ENCODE measurements at regions not wholly inside any gene's neighbourhood (a gene's known extent, or its start where the extent isn't known, plus 50 kb on each side); places are given as distances from the start of the nearest gene placed in this dataset.

DNA sequence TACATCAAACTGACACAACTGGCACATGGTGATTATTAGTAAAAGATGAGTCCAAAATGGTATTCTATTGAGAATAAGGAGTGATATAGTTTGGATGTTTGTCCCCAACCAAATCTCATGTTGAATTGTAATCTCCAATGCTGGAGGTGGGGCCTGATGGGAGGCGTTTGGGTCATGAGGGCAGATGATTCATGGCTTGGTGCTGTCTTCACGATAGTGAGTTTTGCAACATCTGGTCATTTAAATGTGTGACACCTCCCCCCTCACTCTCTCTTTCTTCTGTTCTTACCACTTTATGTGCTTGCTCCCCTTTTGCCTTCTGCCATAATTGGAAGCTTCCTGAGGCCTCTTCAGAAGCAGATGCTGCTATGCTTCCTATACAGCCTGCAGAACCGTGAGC, 90.6 kb downstream of the RSL24D1 start:
- H3K4me2 ChIP-seq (ENCODE audit: extremely low read depth, insufficient read depth, low read length) = no peak overlapping the region
- no peak for DNase-seq (ENCODE audit: low read depth in 2 of 2)
- H3K9me3 ChIP-seq (ENCODE audit: control insufficient read depth, insufficient read depth, low read depth, low read length) = no peaks in the 10 kb centered on the region
- H3K27me3 ChIP-seq (ENCODE audit: control insufficient read depth, insufficient read depth, low read length) = no peaks in the 10 kb centered on the region
- no peak overlapping the region for H3K27ac ChIP-seq (ENCODE audit: insufficient read depth, low read length)
- H2AFZ ChIP-seq (ENCODE audit: low read length) = no peak overlapping the region
- no peaks in the 10 kb centered on the region for H3K36me3 ChIP-seq (ENCODE audit: control insufficient read depth, insufficient read depth, low read length)
- no peak overlapping the region for H3K9ac ChIP-seq (ENCODE audit: insufficient read depth, low read length)
- no peak overlapping the region for H3K4me3 ChIP-seq (replicated peaks in 1 of 4; ENCODE audit: control extremely low read depth in 1 of 4, insufficient read depth in 1 of 4, low read depth in 3 of 4, low read length in 4 of 4)
- TF ChIP-seq, protein P1, sequence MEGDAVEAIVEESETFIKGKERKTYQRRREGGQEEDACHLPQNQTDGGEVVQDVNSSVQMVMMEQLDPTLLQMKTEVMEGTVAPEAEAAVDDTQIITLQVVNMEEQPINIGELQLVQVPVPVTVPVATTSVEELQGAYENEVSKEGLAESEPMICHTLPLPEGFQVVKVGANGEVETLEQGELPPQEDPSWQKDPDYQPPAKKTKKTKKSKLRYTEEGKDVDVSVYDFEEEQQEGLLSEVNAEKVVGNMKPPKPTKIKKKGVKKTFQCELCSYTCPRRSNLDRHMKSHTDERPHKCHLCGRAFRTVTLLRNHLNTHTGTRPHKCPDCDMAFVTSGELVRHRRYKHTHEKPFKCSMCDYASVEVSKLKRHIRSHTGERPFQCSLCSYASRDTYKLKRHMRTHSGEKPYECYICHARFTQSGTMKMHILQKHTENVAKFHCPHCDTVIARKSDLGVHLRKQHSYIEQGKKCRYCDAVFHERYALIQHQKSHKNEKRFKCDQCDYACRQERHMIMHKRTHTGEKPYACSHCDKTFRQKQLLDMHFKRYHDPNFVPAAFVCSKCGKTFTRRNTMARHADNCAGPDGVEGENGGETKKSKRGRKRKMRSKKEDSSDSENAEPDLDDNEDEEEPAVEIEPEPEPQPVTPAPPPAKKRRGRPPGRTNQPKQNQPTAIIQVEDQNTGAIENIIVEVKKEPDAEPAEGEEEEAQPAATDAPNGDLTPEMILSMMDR (conservative IDR thresholded peaks at IDR 0.05 in 1 of 2, IDR thresholded peaks at IDR 0.05 in 1 of 2; ENCODE audit: low read depth in 1 of 2, low read length in 2 of 2) = no peak
- no peak for TF ChIP-seq EZH2 (IDR thresholded peaks at IDR 0.05; ENCODE audit: low read length, missing control alignments)
- H4K20me1 ChIP-seq (ENCODE audit: control insufficient read depth, extremely low read depth, insufficient read depth, low read length) = no peaks in the 10 kb centered on the region
- no peaks in the 10 kb centered on the region for H3K79me2 ChIP-seq (ENCODE audit: control insufficient read depth, insufficient read depth, low read length)
- no peaks in the 10 kb centered on the region for H3K4me1 ChIP-seq (ENCODE audit: control insufficient read depth, extremely low read depth, insufficient read depth, low read length)

DNA sequence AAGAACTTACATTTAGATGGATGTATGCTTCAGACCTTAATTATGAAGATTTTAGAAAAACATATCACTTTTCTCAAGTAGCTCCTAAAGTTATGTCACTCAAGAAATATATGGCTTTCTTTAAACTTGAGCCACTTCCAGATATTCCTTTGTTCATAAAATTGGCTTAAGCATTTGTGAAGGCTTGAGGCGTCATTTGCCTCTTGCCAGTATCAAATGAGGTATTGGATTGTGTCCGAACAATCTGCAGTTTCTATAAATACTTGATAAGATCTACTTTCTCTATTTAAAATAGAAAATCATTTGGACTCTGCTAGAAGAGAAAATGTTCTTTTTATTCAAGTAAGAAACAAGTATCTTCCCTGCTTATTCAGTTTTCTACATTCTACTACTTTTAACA, 102.6 kb downstream of the RSL24D1 start:
- H3K9me3 ChIP-seq (ENCODE audit: control insufficient read depth, insufficient read depth, low read depth, low read length) = no peaks in the 10 kb centered on the region
- H4K20me1 ChIP-seq (ENCODE audit: control insufficient read depth, extremely low read depth, insufficient read depth, low read length) = no peaks in the 10 kb centered on the region
- H3K27me3 ChIP-seq (ENCODE audit: control insufficient read depth, insufficient read depth, low read length) = no peaks in the 10 kb centered on the region
- no peaks in the 10 kb centered on the region for H3K36me3 ChIP-seq (ENCODE audit: control insufficient read depth, insufficient read depth, low read length)
- DNase-seq (ENCODE audit: low read depth in 2 of 2) = no peak
- H3K4me1 ChIP-seq (ENCODE audit: control insufficient read depth, extremely low read depth, insufficient read depth, low read length) = no peaks in the 10 kb centered on the region
- no peak overlapping the region for H3K9ac ChIP-seq (ENCODE audit: insufficient read depth, low read length)
- TF ChIP-seq, protein P1 (conservative IDR thresholded peaks at IDR 0.05 in 1 of 2, IDR thresholded peaks at IDR 0.05 in 1 of 2; ENCODE audit: low read depth in 1 of 2, low read length in 2 of 2) = no peak
- TF ChIP-seq EZH2 (IDR thresholded peaks at IDR 0.05; ENCODE audit: low read length, missing control alignments) = no peak
- no peak overlapping the region for H3K27ac ChIP-seq (ENCODE audit: insufficient read depth, low read length)
- no peaks in the 10 kb centered on the region for H3K79me2 ChIP-seq (ENCODE audit: control insufficient read depth, insufficient read depth, low read length)
- no peak overlapping the region for H2AFZ ChIP-seq (ENCODE audit: low read length)
- H3K4me3 ChIP-seq (replicated peaks in 1 of 4; ENCODE audit: control extremely low read depth in 1 of 4, insufficient read depth in 1 of 4, low read depth in 3 of 4, low read length in 4 of 4) = no peak overlapping the region
- no peak overlapping the region for H3K4me2 ChIP-seq (ENCODE audit: extremely low read depth, insufficient read depth, low read length)

DNA sequence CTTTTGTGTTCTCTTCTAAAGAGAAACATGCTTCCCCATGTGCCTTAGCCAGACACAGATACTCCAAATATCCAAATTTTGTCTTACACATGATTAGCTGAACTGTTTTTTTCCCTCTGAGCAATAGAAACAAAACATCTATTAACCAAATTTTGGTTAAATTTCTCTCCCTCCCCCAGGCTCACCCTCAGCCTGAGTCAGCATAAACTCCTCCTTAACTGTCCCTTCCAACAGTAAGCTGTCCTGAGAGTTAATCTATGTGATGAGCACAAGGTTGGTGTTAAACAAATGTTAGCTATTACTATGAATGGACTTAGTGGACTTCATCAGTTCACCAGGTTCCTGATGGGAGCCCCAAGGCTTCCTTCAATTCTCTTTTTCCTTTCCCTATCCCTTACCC, 108.5 kb downstream of the RSL24D1 start:
- Histone ChIP-seq H3K27ac (ENCODE audit: insufficient read depth, low read length) (no peak overlapping the region), H3K4me1 (ENCODE audit: control insufficient read depth, extremely low read depth, insufficient read depth, low read length) (no peaks in the 10 kb centered on the region)

More for the DNA sequence above, 108.5 kb downstream of the RSL24D1 start:
- Histone ChIP-seq H3K9me3 (ENCODE audit: control insufficient read depth, insufficient read depth, low read depth, low read length) (no peaks in the 10 kb centered on the region), H3K36me3 (ENCODE audit: control insufficient read depth, insufficient read depth, low read length) (no peaks in the 10 kb centered on the region), H3K27me3 (ENCODE audit: control insufficient read depth, insufficient read depth, low read length) (no peaks in the 10 kb centered on the region), H3K4me2 (ENCODE audit: extremely low read depth, insufficient read depth, low read length) (no peak overlapping the region), H3K79me2 (ENCODE audit: control insufficient read depth, insufficient read depth, low read length) (no peaks in the 10 kb centered on the region), H4K20me1 (ENCODE audit: control insufficient read depth, extremely low read depth, insufficient read depth, low read length) (no peaks in the 10 kb centered on the region), H2AFZ (ENCODE audit: low read length) (no peak overlapping the region), H3K9ac (ENCODE audit: insufficient read depth, low read length) (no peak overlapping the region), H3K4me3 (replicated peaks in 1 of 4; ENCODE audit: control extremely low read depth in 1 of 4, insufficient read depth in 1 of 4, low read depth in 3 of 4, low read length in 4 of 4) (no peak overlapping the region)
- no peak for DNase-seq (ENCODE audit: low read depth in 2 of 2)
- TF ChIP-seq, protein P1 (conservative IDR thresholded peaks at IDR 0.05 in 1 of 2, IDR thresholded peaks at IDR 0.05 in 1 of 2; ENCODE audit: low read depth in 1 of 2, low read length in 2 of 2) = no peak
- TF ChIP-seq EZH2 (IDR thresholded peaks at IDR 0.05; ENCODE audit: low read length, missing control alignments) = no peak

All from fibroblast of lung (primary cell).